ENCODE measurements at regions not wholly inside any gene's neighbourhood (a gene's known extent, or its start where the extent isn't known, plus 50 kb on each side); places are given as distances from the start of the nearest gene placed in this dataset.

DNA sequence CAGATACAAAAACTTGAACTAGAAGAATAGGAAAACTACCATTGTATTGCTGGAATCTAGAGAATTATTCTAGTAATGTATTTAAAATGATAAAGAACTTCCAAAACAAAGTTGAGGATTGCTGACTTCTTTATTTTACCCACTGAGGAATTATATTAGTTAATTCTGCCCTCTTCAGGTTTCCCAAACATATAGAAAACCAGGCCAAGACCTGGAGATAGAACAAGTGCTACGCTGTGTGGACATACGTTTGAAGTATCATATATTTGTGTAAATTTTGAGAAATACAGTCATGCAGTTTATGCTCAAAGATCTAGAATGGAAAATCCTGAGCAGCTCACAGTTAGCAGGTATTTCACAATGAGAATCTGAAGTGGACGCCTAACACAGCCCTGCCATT lies 162.3 kb upstream of the CYLC2 start:
- no peaks in the 10 kb centered on the region for H4K20me1 ChIP-seq (ENCODE audit: insufficient read depth)
- no peaks in the 10 kb centered on the region for H3K9me3 ChIP-seq
- H3K36me3 ChIP-seq (replicated peaks in 1 of 2; ENCODE audit: control insufficient read depth in 1 of 2, insufficient read depth in 2 of 2, low read length in 1 of 2): no peaks in the 10 kb centered on the region
- ChIA-PET POLR2A (no interaction called here), CTCF (no interaction called here)
- no peaks in the 10 kb centered on the region for H3F3A ChIP-seq (replicated peaks; ENCODE audit: insufficient read depth)
- TF ChIP-seq TCF12 (IDR thresholded peaks at IDR 0.05) (no peak), CTCF (IDR thresholded peaks at IDR 0.05) (peak; percentile 18; the same call in 1 of the 2 replicates)
- H3K9ac ChIP-seq: no peak overlapping the region
- DNase-seq: no peak
- H3K27ac ChIP-seq (ENCODE audit: low read depth in 2 of 2, low read length in 1 of 2): no peak overlapping the region
- H3K4me1 ChIP-seq (ENCODE audit: control insufficient read depth in 1 of 2, insufficient read depth in 2 of 2, low read depth in 1 of 2, low read length in 1 of 2): no peaks in the 10 kb centered on the region
- WGBS (ENCODE audit: low lambda C conversion rate): 5% methylated on average over 3 of the region's 3 CpGs
- H3K4me2 ChIP-seq: no peak overlapping the region
- no peak overlapping the region for H3K4me3 ChIP-seq (ENCODE audit: low read depth in 2 of 2, low read length in 1 of 2)
- H2AFZ ChIP-seq (ENCODE audit: low read depth): no peak overlapping the region
- H3K9me2 ChIP-seq: peaks cover 2% of the 10 kb centered on the region; the same call in 1 of the 2 replicates
- no peaks in the 10 kb centered on the region for H3K79me2 ChIP-seq (ENCODE audit: insufficient read depth)
- no peaks in the 10 kb centered on the region for H3K27me3 ChIP-seq (ENCODE audit: insufficient read depth)

GRCh38 chr9:102796244-102796643 lies 198.9 kb upstream of the CYLC2 start:
- ChIA-PET POLR2A (no interaction called here), CTCF (no interaction called here)
- Histone ChIP-seq H3K79me2 (ENCODE audit: insufficient read depth) (no peaks in the 10 kb centered on the region), H3K9ac (no peak overlapping the region), H3K4me2 (no peak overlapping the region), H4K20me1 (ENCODE audit: insufficient read depth) (no peaks in the 10 kb centered on the region), H3K36me3 (replicated peaks in 1 of 2; ENCODE audit: control insufficient read depth in 1 of 2, insufficient read depth in 2 of 2, low read length in 1 of 2) (no peaks in the 10 kb centered on the region), H2AFZ (ENCODE audit: low read depth) (no peak overlapping the region), H3K4me1 (ENCODE audit: control insufficient read depth in 1 of 2, insufficient read depth in 2 of 2, low read depth in 1 of 2, low read length in 1 of 2) (no peaks in the 10 kb centered on the region), H3K9me3 (0 out of 2 replicates have a peak, but pooled peaks cover 3% of the 10 kb centered on the region), H3F3A (replicated peaks; ENCODE audit: insufficient read depth) (no peaks in the 10 kb centered on the region), H3K9me2 (no peaks in the 10 kb centered on the region), H3K27ac (ENCODE audit: low read depth in 2 of 2, low read length in 1 of 2) (no peak overlapping the region), H3K27me3 (ENCODE audit: insufficient read depth) (no peaks in the 10 kb centered on the region), H3K4me3 (ENCODE audit: low read depth in 2 of 2, low read length in 1 of 2) (no peak overlapping the region)
- WGBS (ENCODE audit: low lambda C conversion rate): 5% methylated on average over 5 of the region's 5 CpGs
- no peak for TF ChIP-seq TCF12 (IDR thresholded peaks at IDR 0.05)
- TF ChIP-seq FOSL2 (IDR thresholded peaks at IDR 0.05; ENCODE audit: borderline replicate concordance, low read depth): no peak
- TF ChIP-seq USF2 (IDR thresholded peaks at IDR 0.05; ENCODE audit: borderline replicate concordance, low read depth, low read length): no peak
- TF ChIP-seq TAF1 (IDR thresholded peaks at IDR 0.05; ENCODE audit: borderline replicate concordance, low read depth, low read length): no peak
- TF ChIP-seq GATA2 (CRISPR knock-in tag; IDR thresholded peaks at IDR 0.05): no peak
- TF ChIP-seq, protein P1, sequence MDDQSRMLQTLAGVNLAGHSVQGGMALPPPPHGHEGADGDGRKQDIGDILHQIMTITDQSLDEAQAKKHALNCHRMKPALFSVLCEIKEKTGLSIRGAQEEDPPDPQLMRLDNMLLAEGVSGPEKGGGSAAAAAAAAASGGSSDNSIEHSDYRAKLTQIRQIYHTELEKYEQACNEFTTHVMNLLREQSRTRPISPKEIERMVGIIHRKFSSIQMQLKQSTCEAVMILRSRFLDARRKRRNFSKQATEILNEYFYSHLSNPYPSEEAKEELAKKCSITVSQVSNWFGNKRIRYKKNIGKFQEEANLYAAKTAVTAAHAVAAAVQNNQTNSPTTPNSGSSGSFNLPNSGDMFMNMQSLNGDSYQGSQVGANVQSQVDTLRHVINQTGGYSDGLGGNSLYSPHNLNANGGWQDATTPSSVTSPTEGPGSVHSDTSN (IDR thresholded peaks at IDR 0.05): no peak
- no peak for TF ChIP-seq POLR2AphosphoS5 (IDR thresholded peaks at IDR 0.05; ENCODE audit: low read depth, low read length)
- TF ChIP-seq CTCF (IDR thresholded peaks at IDR 0.05): no peak
- no peak for TF ChIP-seq YY1 (IDR thresholded peaks at IDR 0.05; ENCODE audit: low read depth)
- no peak for TF ChIP-seq SIN3A (IDR thresholded peaks at IDR 0.05; ENCODE audit: borderline replicate concordance, low read depth, low read length)
- no peak for TF ChIP-seq SMC3 (IDR thresholded peaks at IDR 0.05; ENCODE audit: low read depth, low read length)
- no peak for TF ChIP-seq RXRA (IDR thresholded peaks at IDR 0.05; ENCODE audit: borderline replicate concordance, low read depth)
- TF ChIP-seq FOXJ3 (CRISPR knock-in tag; IDR thresholded peaks at IDR 0.05): no peak
- no peak for TF ChIP-seq TEAD4 (IDR thresholded peaks at IDR 0.05; ENCODE audit: borderline replicate concordance, insufficient read depth)
- TF ChIP-seq MEF2A (IDR thresholded peaks at IDR 0.05; ENCODE audit: borderline replicate concordance, low read depth): no peak
- no peak for TF ChIP-seq EP300 (IDR thresholded peaks at IDR 0.05; ENCODE audit: borderline replicate concordance in 1 of 2, low read depth in 1 of 2, low read length in 1 of 2)
- no peak for TF ChIP-seq MXI1 (IDR thresholded peaks at IDR 0.05; ENCODE audit: low read depth, low read length)
- TF ChIP-seq RAD21 (IDR thresholded peaks at IDR 0.05; ENCODE audit: low read length): no peak
- no peak for TF ChIP-seq EZH2phosphoT487 (IDR thresholded peaks at IDR 0.05; ENCODE audit: borderline replicate concordance, low read depth)
- no peak for DNase-seq
